COLO829 (cell line): ENCODE measurements at regions not wholly inside any gene's neighbourhood (a gene's known extent, or its start where the extent isn't known, plus 50 kb on each side); places are given as distances from the start of the nearest gene placed in this dataset.
"Not testable (repeated sequence)": the region's sequence is repeated elsewhere in the genome, so short reads cannot be mapped to it uniquely, and the experiment has no call there.

Source experiments
- DNase-seq: peaks from one replicate; pipeline ENCODE4 v3.0.0; 2012; ENCODE audit warnings: low spot score

DNA sequence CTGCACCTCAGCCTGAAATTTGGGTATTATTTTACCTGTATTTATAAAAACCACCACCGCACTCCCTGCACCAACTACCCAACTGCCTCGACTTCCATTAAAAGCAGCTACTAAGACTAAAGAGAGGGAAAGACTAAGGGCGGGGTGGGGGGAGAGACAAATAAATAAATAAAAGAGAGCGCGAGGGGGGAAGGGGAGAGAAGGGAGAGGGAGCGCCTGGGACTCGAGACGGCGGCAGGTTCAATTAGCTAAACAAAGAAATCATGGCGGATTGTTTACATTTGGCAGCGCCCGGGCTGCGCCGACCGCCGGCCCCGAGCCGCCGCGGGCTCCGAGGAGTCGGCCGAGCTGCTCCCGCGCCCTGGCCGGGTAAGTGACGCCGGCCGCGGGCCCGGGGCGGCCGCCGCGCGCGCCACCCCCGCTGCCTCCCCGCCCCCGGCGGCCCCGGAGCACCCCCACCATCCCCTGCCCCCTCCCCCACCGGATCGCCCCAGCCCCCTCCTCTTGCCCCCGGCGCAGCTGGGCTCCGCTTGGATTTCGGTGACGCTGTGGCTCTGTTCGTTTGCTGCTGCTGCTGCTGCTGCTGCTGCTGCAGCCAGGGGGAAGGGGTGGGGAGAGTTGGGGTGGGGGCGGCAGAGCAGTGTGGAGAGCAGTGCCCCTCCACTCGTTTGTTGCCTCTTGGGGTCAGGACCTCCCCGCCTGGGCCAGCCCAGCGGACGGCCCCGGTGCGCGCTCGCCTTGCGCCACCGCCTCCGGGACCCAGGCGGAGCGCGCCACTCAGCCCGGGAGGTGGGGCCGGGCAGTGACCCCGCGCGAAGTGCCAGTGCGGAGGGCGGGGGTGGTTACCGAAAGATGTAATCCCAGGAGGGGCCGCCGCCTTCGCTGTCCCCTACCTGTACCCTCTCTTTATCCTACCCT, 187.2 kb upstream of the FANCL start:
- DNase-seq, result no peak

DNA sequence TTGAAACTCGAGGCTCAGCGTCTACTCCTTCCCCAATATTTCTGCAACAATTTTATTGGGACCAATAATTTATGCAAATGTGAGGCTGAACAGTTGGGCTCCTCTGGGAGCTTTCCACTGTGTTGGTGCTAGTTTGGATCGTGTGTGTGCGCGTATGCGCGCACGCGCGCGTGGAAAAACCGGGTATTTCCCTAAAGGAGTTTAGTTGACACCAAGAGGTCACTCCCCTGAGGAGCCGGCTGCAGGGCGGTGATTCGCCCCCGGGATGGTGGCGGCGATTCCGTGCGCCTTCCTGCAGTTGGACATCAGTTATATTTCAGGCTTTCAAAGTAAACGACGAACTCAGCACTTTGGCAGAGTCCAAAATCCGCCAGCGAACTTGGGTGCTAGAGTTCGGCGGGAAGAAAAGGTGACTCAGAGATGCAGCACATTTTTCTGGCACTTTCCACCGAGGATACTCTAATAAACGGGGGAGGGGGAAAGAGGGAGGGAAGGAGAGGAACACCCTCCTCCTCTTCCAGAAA, 186.5 kb upstream of the FANCL start:
- no peak for DNase-seq

DNA sequence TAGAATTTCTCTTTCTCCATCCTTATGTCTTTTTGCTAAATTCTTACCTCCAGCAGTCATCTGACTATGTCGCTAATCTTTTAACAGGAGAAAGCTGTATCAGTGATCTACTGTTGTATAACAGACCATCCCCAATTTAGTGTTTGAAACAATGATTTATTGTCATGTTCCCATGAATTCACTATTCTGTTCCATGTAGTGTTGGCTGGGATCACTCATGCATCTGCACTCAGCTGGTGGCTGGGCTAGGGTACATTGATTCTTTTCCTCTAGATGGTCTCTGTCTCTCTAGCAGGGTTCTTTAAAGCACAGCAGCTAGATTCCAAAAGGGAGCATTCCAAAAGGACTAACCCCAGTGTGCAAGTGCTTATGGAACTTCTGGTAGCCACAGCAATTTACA, 184.2 kb upstream of the FANCL start:
- DNase-seq, result no peak

DNA sequence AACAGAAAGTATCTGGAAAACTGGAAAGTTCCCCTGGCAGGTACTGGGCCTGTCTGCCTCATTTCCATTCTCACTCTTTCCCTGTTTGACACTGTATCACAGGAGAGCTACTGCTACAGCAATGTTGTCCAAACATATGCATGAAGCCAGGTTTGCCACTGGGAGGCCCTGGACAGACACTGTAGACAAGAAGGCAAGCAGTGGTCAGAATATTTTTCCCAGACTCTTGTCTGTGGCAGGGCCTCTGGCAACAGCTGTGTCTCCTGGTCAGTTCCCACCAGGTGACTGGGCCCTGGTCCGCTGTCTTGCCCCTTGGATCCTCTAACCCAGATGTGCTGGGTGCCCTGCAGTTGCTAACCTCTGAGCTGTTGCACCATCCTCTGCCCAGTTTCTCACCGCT, 178.9 kb upstream of the FANCL start:
- DNase-seq, result no peak

DNA sequence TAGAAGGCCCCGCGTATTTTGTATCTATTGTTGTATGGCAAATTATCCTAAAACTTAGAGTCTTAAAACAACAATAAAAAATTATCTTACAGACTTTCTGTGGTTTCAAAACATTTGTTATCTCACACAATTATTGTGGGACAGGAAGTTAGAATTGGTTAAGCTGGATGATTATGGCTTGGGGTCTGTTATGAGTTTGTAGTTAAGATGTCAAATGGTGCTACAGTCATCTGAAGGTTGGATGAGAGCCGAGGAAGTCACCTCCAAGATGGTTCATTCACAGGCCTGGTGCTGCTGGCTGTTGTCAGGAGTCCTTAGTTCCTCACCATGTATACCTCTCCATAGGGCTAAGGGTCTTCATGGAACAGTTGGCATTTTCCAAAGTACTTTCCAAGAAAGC, 175.6 kb upstream of the FANCL start:
- no peak for DNase-seq

DNA sequence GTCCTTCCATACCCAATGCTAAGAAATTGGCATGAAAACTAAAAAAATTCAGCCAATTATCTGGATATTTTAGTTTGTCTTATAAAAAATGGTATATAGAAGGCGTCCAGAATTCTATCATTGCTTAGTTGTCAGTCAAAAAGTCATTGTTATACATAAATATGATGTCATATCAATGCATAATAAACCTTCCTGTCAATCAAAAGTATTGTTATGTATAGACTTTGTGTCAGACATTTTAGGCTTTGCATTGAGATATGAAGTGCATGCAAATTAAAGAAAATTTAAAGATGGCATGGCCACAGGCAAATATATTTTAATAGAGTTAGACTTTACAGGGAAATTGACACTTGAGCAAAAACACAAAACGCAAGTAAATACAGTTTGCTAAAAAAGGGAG, 173.4 kb upstream of the FANCL start:
- DNase-seq, result no peak

DNA sequence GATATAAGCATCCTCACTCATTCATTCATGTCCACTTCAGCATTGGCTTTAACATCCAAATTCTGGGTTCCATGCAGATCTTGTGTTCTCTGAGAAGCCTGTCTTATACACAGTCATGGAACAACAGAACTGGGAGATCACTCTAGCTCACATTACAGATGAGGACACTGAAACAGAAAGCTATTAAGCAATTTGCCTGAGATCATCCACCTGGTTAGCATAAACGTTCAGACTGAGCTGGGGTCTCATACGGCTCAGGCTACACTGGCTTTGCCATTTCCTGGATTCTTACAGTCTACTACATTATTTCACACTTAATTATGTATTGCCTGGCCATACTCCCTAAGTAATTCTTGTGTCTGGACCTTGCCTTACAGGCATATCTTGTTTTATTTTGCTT, 169.4 kb upstream of the FANCL start:
- no peak for DNase-seq

DNA sequence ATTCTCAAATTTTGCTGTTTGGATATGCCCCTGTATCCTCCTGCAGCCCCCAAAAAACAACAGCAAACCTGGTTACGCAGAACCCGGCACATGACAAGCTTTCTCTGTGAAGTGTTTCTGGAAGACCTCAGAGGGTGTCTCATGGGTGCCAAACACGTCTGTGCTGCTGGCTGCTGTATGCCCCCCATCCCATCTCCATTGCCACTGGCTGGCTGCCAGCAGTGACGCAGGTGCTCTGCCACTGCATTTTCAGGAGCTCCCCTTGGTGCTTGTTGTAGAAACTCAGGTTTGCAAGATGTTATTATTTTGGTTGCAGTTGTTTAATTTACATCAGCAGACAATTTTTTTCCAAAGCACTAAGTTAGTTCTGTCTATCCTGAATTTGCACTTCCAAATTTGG, 166.4 kb upstream of the FANCL start:
- no peak for DNase-seq

DNA sequence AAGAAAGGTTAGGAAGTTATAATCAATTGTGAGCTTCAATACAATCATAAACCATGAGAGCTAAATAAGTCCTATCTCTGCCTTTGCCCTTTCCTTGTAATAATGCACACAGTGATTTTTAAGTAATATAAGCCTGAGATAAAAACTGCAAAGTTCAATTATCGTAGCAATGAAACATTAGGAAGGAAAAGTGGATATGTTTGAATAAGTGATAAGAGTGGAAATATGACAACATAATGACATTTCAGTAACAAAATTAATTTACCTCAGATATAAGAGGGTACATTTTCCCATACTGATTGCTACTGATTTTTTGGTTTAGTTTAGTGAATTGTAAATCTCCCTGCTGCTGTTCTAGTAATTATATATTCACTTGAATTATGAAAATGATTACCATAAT, 164.2 kb upstream of the FANCL start:
- DNase-seq, result no peak

DNA sequence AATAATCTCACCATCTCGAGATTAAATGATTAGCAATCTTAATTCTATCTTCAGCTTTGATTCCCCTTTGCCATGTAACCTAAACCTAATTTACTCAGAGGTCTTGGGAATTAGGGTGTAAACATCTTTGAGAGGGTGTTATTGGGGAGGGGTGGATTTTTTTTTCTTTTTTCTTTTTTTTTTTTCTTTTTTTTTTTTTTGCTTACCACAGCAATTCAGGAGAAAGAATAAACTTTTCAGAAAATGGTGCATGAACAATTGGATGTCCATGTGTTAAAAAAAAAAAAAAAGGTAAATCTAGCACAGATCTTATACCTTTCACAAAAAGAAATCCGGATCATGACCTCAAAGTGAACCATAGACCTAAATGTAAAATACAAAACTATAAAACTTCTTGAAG, 160.8 kb upstream of the FANCL start:
- DNase-seq, result no peak

DNA sequence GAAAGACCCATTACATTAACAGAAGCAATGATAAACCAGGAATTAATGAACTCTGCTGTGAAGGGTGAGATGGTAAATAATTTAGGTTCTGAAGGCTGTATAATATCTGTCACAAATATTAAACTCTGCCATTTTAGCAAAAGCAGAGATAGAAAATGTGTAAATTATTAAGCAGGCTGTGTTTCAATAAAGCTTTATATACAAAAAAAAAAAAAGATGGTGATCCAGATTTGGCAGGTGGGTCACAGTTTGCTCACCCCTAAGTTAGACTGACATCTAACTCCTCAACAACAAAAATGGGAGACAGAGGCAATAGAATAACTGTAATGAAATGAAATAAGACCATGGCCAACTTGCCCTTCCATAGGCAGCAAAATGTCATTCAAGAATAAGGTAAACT, 157.3 kb upstream of the FANCL start:
- no peak for DNase-seq

DNA sequence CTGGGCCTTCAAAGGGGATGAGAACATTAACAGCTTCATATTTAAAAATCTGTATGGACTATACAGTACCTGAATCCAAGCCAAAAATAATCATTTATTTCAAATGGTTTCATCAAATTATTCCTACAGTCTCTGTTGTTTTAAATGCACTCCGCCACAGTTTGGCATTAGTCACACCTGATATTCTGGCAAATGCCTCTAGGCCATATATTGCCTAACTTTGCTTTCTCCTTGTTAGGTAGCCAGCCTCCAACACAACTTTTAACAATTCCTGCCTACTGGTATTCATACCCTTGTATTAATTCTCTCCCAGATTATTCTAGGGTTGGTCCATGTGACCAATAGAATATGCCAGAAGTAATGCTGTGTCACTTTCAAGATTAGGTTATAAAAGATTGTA, 146.6 kb upstream of the FANCL start:
- DNase-seq, result no peak

DNA sequence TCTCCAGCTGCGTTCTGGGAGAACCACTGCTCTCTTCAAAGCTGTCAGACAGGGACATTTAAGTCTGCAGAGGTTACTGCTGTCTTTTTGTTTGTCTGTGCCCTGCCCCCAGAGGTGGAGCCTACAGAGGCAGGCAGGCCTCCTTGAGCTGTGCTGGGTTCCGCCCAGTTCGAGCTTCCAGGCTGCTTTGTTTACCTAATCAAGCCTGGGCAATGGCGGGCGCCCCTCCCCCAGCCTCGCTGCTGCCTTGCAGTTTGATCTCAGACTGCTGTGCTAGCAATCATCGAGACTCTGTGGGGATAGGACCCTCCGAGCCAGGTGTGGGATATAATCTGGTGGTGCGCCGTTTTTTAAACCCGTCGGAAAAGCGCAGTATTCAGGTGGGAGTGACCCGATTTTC, 145.8 kb upstream of the FANCL start:
- not testable (repeated sequence) for DNase-seq

DNA sequence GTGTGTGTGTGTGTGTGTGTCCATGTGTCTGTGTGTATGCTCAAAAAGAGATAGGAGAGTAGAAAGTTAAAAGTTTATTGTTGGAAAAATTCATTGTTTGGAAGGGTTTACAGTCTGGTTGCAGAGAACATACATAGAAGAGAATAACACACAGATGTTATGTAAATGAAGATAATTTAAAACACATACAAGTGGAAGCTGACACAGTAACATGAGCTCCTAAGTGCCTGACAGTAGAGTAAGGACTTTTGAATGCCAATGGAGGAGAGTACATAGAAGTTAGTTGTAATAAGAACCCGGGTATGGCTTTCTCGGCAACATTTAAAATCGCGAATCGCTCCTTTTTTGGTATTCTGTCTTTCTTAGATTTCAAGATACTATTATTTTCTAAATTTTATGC, 137.0 kb upstream of the FANCL start:
- no peak for DNase-seq

DNA sequence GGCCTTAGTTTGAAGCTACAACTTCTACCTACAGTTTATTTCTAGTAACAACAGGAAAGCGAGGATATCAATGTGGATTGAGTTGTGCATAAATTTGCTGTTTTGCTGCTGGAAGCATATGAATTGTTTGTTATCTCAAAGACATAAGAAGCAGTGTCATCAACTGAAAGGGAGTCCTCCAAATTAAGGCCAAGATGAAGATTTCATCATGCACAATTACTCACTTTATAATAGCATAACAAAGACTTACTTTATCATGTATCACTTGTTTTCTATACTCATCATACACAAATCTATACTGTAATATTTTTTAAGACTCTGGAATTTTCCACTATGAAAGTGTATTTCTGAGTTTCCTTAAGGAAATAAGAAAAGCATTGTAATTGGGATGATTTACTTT, 136.1 kb upstream of the FANCL start:
- DNase-seq, result peak; percentile 64

DNA sequence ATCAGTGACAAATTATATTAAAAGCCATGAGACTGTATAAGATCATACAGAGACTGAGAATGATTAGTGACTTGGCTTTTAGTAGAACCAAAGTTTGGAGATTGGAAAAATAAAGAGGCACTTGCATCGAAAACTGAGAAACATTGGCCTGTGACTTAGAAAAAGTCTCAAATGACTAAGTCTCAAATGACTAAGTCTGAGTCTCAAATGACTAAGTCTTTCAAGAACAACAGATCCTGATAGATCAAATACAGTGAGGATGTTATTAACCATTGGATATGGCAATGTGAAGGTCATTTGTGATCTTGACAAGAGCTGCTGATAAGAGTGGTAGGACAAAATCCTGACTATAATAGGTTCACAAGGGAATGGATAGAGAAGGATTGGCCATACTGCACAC, 135.5 kb upstream of the FANCL start:
- peak; percentile 40 for DNase-seq

DNA sequence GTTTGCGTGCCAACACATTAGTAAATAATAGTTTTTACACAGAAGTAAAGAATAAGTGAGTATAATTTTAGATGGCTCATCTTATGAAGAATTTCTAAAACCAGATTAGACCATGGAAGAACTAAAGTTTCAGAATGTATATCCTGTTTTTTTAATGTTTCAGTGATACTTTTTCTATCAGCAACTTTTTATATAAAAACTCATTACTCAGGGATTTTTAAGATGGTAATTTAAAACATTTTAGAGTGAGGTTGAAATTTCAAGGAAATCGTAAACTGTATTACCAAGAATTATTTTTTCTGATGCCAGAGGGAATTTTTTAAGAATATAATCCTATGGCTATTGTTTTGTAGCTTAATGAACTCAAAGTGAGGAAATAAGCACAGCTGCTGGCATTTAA, 128.5 kb upstream of the FANCL start:
- DNase-seq, result no peak

DNA sequence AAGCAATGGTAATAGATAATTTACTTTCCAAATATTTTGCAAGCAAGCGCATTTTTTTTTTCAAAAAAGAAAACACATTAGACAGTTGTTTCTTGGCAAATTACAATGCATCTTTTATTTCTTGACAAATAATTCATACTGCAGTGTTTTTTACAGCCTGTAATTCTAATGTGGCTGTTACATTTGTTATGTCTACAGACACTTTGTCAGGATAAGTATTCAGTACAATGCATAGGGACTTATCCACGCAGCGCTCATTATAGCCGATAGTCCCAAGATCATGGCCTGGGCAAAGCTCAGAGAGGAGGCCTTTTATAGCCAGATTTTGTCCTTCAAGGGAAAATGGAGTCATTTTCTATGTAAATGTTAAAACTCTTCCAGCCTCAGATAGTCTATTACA, 123.0 kb upstream of the FANCL start:
- no peak for DNase-seq

DNA sequence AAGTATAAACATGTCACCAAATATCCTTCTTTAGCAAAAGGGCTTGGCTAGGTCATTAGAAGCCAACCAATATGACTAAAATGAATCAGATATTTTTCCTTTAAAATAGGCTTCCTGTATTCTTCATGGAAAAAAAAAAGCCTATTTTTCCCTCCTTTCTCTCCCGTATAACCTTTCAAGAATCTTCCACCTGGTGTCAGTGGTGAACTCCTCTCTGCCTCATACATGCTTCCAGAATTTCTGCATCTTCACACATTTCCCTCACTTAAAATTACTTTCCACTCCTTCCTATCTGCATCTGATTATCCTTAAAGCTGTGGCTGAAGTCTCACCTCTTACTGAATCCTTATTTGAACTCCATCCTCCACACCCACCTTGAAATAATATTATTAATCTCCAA, 116.9 kb upstream of the FANCL start:
- DNase-seq, result no peak

DNA sequence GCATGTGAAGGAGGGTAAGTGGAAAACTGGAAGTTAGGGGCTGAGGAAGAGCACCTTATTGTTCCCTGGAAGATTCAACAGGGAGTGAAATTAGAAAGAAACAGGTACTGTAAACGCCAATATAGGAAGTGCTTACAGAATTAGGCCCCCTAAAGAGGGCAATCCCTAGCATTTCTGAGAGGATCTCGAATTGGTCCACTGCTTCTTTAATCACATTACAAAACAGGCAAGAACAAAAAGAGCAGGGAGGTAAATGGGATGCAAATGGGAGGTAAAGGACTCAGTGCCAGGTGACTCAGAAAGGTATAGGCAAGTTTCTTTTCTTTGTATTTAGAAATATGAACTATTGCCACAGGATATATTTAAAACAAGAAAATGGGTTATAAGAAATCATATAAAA, 116.4 kb upstream of the FANCL start:
- DNase-seq, result no peak

DNA sequence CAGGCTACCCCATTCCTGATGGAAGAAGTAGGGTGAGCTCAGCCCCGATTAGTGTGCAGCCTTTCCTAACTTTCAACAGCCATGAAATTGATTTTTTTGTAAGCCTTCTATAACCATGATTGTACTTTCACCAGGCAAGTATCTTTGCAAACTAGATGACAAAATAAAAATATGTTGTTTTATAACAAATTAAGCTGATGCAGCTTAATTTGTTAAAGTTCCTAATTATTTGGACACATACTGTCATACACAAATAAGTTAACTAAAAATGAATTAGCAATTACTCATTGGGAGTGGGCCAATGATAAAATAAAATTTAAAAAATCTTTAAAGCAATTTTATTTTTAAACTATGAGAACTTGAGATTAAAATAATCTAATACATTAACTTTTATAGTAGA, 113.1 kb upstream of the FANCL start:
- DNase-seq, result no peak

DNA sequence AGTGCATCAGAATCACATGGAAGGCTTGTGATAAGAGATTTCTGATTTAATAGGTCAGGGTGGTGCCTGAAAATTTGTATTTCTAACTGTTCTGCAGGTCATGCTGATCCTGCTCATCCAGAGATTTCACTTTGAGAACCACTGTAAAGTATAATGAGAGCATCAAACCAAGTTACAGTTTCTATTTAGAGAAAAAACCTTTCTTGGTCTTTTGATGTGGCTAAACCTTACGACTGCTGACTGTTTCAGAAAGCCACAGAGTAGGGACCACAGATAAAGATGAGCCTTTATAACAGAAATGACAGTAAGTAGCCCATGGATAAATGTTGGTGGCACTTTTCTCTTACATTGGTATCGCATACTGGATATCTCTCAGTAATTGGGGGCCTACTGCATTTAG, 109.4 kb upstream of the FANCL start:
- DNase-seq, result no peak

DNA sequence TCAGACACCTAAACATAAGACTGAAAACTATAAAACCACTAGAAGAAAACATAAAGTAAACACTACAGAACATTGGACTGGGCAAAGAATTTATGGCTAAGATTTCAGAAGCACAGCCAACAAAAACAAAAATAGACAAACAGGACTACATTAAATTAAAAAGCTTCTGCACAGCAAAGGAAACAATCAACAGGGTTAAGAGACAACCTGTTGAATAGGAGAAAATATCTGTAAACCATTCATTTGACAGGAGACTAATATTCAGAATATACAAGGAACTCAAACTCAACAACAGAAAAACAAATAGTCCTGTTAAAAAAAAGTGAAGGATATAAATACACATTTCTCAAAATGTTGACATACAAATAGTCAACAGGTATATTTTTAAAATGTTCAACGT, 106.7 kb upstream of the FANCL start:
- DNase-seq, result no peak

DNA sequence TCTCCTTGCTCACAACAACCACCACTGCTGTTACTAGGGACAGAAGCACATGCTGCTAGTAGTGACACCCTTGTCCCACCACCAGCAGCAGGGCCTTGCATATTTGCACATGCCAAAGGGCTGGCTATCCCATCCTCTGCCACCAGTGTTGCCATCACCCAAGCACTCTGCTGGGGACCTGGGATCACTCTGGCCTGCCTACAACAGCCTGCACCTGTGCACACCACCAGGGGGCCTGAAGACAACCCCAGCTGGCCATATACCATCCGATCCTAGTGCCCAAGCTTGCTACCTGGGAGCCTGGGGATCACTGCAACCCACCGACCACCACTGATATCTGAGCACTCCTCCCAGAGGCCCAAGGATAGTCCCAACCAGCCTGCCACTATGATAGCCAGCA, 99.9 kb upstream of the FANCL start:
- no peak for DNase-seq
